GM21390 (cell line): ENCODE measurements at regions not wholly inside any gene's neighbourhood (a gene's known extent, or its start where the extent isn't known, plus 50 kb on each side); places are given as distances from the start of the nearest gene placed in this dataset.

ENCODE experiments used
- ATAC-seq: cut with Tn5 transposase; IDR thresholded peaks from one replicate; pipeline ENCODE4 v1.9.1; 2021; ENCODE audit not compliant: unreplicated experiment

DNA sequence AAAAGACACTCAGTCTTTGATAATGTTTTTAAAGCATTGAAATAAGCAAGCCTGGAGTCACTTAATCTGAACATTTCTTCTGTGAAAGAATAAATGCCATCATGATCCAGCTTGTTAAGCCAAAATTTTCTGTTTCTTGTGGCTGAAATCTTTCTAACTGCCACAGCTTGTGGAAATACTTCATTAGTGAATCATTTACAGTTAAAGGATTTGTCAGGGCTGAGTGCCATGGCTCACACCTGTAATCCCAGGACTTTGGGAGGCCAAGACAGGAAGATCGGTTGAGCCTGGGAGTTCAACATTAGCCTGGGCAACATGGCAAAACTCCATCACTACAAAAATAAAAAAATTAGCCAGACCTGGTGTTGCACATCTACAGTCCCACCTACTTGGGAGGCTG is 93.3 kb upstream of the PDE5A start:
- no peak for ATAC-seq

DNA sequence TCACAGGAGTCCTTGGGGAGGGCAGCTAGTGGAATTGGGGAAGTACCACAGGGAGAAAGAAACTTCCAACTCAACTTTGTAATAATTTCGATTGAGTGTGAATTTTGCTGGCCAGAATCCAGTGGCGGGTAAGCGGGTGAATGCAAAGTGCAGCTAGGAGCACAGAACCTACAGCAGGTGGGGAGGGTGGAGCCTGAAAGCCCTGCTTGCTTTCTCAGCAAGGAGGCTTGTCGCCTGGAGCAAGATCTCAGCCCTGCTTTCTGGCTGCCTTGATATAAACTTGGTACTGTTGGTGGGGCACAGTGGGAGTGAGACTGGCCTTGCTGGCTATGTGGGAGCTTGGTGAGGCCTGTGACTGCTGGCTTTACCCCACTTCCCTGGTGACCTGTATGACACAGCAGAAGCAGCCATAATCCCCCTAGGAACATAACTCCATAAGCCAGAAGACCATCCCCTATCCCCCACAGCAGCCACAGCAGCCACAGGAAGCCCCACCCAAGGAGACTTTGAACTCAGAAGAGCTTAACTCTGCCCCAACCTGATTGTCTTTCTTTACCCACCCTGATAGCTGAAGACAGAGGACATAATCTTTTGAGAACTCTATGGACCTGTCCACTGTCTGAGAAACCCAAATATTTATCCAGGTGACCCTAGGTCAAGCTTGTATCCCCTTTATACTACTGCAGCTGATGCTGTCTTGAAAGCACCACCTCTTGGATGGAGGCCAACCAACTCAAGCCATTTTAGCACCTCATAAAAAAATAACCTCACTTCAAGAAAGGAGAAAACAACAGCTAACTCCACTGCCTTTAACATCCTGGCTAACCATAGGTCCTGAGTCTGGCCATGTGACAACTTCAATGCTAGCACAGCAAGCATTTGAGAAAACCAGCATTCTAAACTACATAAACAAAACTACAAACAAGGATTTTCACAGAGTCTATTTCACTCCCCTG is 87.2 kb upstream of the PDE5A start:
- ATAC-seq: no peak

DNA sequence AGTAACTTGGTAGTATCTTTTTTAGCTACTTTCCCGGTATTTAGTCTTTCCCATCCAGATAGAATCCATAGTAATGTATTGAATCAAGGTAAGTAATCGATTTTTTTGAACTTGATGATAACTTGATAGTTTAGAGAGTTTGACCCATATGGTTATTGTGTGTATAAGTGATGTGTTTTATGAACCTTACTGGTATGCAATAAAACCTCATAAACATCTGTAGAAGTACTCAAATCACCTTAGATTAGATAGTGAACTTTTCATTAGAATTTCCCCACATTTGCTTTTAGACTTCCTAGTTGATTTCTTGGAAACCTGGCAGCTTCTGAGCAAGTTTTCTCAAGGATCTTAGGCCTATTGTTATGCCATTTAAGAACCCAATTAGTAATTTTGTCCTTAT is 80.8 kb upstream of the PDE5A start:
- ATAC-seq: no peak

DNA sequence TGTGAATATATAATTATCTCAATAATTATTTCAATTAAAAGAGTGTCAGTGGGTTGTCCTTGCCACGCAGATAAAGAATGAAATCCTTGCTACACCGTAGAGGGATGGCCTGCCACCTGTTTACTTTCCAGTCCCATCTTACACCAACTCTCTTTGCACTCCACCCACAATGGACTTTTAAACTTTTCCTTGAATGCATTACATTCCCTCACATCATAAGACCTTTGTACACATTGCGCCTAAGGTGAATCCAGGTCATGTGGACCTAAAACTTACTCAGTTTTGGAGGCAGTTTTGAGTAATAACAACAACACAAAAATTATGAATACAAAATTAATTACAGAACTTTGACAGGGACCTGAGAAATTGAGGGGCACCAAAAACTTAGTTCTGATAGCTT is 78.7 kb upstream of the PDE5A start:
- ATAC-seq: no peak

DNA sequence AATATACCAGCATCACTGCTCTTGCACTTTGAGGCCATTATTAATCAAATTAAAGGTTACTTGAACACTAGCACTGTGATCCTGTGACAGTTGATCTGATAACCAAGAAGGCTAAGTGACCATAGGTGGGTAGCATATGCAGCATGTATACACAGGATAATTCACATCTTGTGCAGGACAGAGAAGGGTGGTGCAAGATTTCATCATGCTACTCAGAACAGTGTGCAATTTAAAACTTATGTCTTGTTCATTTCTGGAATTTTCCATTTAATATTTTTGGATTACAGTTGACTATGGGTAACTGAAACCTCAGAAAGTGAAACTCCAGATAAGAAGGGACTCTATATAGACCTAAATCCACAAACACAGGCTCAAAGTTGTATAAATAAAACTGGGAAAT is 78.2 kb upstream of the PDE5A start:
- ATAC-seq: no peak

DNA sequence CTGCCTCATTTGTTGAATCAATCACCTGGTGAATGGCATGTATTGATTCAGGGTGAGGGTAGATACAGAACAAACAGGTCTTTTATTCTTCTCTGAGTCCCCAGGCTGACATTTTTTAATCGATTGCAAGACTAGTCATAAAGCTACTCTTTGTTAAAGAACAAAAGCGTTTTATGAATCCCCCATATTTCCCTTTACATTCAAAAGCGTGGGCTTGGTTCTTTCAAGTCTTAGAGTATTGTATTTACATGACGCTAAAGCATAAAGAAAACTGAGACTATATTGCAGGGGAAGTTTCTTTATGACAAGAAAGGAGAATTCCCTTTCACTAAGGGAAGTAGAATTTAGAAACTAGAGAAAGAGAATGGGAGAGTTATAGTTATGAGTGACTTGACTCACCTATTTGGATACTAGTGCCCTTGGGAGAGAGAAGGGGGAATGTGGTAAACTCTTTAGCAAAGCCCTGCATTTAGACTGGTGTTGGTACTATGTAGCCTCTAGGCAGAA is 69.3 kb upstream of the PDE5A start:
- peak; percentile 53 for ATAC-seq

DNA sequence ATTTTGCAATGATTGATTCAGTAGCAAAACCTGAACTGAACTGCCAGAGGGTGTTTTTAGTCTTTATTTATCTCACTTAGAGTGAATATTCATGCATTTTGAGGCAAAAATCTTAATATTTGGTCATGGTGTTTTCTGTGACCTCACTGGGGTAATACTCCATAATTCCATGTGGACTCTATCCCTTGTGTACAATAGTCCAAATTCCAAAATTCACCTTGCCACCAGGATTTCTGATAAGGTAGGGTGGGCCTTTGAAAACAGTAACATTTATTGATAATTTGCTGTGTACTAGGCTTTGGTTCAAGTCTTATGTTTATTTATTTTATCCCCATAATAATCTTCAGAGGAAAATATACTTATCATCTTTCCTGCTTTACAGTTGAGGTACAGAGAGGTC is 68.4 kb upstream of the PDE5A start:
- ATAC-seq: no peak

DNA sequence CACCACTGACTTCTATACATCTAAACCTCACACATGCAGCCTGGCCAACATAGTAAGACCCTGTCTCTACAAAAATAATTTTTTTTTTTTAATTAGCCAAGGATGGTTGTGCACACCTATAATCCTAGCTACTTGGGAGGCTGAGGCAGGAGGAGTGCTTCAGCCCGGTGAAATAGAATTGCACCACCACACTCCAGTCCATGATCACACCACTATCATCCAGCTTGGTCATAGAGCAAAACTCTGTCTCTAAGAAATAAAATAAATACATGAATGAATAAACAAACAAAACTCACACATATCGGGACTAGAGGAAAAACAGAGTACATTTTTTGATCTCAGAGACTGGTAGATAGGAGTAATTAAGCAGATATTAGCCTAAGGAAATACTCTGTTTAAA is 66.6 kb upstream of the PDE5A start:
- no peak for ATAC-seq

DNA sequence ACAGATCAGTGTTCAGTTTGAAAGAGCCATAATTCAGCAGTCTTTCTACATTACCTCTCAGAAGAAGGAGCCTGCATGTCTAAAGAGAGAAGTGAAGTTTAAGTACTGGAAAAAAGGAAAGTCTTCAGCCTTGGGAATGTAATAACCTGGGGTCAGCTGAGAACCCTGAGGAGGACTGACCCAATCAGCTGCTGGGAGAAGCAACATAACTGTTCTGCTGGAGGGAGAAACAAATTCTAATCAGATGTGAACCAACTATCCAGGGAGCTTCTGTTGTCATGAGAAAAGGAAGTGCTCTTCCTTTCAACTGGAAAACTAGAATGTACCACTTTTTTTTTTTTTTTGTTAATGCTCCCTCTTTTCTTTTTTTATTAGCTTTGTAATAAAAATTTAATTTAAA is 64.5 kb upstream of the PDE5A start:
- ATAC-seq: no peak

DNA sequence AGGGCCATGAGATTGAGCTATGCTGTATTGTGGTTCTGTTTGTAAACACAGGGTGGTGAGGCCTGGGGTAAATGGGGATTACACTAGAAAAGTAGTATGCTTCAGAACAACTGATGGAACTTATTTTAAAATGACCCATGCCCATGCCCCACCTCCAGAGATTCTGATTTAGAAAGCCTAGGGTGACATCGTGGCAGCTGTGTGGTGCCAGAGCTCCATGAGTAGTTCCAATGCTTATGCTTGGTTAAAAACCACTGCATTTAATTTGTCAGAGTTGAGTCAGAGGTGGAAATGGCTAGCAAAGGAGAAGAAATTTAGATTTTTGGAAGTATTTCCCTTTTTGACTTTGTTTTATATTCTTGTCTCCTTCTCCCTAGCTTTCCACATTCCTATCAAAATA is 63.4 kb upstream of the PDE5A start:
- ATAC-seq: no peak

DNA sequence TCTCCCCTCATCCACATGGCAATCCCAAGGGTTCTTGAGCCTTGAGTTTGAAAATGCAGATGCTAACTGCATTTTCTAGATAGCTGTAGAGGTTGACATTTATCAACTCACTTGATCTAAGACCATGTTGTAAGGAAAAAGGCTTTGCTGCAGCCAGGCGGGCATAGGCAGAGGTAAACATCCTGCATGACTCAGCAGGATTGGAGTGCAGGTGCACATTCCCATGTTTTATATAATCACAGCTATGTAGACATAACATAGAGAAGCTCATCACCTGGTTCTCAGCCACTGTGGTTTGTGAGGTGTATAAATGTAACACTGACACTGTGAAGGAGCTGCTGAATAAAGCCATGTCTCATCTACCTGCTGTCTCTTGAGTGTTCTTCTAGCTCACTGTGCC is 62.3 kb upstream of the PDE5A start:
- ATAC-seq: no peak

DNA sequence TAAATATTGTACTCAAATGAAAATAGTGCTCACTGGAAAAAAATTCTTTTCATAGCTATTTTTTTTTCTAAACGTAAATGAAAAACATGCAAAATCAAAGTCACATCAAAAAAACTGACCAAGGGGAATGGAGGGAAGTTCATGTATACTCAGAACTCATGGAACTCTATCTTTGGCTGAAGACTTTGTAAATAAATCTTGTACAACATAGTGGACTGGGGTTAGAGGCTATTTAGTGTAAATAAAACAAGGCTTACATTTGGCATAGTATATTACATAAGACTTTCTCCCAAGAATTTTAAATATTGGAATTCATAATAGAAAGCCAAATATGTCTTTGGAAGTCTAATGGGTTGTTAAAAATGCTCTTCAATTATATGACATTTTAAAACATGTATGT is 59.8 kb upstream of the PDE5A start:
- ATAC-seq: no peak

DNA sequence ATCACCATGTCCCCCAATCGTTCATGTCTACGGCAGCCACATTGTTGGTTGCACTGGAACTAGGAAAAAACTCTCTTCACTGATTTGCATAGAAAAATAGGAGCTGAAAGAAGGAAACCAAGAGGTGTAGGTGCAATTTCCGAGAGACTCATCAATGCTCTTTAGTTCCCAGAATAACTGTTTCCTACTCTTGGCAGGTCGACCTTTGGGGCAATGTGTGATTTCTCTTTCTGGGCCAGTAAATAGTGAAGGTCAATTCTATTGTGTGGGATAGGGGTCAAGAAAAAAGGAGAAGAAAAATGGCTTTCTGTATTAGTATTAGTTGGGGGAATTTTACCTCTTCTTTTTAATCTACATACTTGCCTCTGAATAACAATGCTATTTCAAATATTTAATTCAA is 55.9 kb upstream of the PDE5A start:
- ATAC-seq: no peak

DNA sequence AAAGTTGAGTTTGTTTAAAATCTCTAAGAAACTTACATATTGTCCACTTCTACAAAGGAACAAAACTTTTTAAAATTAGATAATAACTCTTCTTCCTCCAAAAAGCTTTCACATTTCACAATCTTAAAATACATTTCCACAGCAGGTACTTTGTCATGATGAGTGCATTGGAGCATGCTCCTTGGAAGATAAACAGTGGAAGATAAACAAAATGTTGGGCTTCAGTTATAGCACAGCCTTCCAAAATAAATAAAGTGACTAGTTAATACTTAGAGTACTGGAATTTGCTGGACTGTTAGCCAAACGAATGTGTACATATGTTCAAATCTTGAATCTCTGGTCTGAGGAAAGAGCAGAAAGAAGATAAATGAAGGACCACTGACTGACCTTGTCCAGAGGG is 54.9 kb upstream of the PDE5A start:
- ATAC-seq: no peak

DNA sequence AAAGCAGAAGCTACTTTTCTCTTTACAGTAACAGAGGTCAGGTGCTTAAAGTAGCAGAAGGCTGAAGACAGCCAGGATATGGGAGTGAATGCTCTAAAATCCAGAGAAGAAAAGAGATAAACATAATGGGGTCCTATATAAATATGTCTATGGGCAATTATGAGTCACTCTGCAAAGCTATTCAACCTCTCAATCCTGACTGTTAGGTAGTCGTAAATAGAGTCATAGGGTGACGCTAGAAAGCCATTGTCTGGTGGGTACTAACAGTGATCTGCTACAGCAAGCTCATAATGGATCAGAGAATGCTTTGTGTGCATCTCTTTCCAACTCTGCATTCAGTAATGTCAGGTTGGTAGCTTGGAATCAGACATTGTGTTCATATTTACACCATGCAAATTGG is 53.5 kb upstream of the PDE5A start:
- no peak for ATAC-seq

DNA sequence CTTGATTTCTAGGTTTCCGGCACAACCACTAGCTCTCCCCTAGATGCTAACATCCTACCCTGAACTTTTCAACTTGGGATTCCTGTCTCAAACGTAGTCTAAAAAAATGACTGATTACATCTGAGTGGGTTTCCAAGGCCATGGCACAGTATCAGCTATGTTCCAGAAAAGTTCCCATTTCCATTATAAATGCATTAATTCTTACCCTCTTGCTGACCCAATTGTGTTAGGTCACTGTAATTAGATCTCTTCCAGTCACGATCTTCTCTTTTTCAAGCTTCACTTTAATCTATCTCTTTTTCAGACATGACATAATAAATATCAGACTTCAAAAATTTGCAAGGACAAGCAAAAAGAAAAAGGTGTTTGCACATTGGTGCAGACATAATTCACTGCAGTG is 50.6 kb upstream of the PDE5A start:
- ATAC-seq: no peak

DNA sequence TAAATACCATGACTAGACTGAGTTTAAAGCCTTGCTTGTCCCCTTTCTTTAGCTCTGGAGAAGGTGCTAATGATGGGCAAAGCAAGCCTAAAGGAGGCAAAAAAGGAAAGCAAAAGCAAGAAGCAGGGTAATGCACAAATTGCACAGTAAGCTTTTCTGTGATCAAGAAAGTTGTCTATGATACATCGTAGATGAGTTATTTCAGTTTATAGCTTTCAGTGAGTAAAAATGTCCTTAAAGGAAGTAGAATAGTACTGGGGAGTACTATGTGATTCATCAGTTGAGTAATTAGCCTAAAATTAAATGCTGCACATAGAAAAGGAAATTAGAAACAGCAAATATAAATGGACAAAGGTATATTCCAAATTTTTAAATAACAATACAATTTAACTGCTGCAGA is 50.2 kb upstream of the PDE5A start:
- no peak for ATAC-seq
